ENCODE measurements at regions not wholly inside any gene's neighbourhood (a gene's known extent, or its start where the extent isn't known, plus 50 kb on each side); places are given as distances from the start of the nearest gene placed in this dataset.

DNA sequence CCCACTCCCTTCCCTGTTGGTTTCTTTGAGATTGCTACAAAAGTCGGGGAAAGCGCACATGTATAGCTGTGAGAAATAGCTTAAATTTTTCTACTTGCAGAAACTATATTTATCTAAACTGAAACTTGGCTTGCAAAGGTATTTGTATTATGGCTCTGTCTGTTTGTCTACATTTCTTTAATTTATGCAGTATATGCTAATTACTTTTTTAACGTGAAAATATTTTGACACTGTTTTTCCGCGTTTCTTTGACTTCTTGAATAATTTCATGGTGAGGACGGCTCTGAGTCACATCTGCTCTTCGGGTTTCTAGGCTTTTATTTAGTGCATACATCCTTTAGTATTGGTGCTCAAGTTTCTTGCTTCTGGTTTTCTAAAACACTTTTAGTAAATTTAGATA lies 182.1 kb upstream of the ZRANB2 start:
- DNase-seq, result no peak

DNA sequence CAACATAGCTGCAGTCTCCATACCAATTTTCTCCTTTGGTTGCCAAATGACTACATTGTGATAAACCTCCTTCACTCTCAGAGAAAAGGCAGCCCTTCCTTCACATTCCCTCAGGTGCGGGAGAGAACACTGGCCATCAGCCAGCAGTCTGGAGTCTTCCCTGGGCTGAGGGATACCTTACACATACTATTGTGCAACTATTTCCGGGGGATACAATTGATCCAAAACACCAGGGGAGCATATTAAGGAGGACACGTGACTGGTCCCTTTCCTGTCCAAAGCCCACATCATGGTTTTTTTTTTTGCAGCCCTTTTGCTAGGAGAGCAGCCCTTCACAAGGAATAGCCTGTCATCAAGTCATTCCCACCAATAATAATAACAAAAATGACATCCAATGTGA lies 172.1 kb upstream of the ZRANB2 start:
- no peak for DNase-seq

DNA sequence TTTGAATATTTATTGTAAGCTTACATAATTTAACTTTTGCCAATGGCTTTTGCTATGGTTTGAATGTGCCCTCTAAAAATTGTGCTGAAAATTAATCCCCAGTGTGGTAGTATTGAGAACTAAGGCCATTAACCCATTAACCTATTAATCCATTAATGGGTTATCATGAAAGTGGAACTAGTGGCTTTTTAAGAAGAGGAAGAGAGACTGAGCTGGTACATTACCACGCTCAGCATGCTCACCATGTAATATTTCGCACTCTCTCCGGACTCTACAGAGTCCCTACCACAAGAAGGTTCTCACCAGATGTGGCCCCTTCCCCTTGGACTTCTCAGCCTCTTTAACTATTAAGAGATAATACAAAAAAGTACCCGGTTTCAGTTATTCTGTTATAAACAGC lies 164.4 kb upstream of the ZRANB2 start:
- no peak for DNase-seq

DNA sequence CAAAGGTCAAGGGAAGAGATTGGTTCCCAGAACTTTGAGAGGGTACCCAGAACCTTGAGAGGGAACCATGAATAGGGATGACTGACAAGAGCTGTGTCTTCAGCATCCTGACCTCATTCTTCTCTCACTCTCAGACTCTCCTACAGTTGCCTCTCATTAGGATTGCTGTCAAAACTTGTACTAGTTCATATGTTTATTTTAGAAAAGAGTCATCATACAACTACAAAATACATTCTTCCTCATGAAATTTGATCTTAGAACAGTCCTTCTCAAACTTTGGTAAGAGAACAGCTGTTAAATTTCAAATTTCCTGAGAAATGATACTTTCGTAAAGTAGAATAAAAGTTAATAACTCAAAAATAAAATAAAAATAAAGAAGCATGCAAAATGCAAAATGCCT lies 161.4 kb upstream of the ZRANB2 start:
- no peak for DNase-seq

DNA sequence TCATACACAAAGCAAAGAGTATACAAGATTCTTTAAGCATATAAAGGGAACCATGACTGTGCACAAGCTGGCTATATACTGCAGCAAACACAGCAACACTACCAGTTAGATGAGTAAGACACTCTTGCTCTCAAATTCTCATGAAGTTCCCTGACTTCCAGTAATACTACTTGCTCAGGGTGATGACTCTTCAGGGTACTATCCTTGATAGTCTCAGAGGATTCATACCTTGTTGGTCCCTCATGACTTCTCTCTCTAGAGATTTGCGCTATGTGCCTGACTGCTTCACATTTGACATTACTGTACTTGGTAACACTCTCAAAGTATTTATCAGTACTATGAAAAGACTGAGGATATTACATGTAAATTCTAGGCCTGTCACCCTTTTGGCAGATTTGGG lies 159.8 kb upstream of the ZRANB2 start:
- no peak for DNase-seq

DNA sequence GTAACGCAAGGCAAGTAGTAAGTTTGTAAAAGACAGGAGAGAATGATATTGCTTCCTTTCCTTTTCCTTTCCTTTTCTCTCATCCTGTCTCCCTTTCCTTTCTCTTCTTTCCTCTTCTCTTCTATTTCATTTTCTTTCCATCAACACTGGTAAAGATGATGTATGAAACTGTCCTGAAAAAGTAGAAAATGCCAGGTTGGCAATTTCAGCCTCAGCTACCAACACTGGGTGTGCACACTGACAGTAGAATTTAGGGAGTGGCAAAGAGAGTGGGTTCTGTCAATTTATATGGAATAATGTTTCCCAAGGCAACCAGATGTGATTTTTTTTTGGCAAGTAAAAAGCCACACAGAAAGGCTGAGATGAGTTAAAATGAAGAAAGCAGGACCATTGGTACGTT lies 155.7 kb upstream of the ZRANB2 start:
- DNase-seq, result no peak

DNA sequence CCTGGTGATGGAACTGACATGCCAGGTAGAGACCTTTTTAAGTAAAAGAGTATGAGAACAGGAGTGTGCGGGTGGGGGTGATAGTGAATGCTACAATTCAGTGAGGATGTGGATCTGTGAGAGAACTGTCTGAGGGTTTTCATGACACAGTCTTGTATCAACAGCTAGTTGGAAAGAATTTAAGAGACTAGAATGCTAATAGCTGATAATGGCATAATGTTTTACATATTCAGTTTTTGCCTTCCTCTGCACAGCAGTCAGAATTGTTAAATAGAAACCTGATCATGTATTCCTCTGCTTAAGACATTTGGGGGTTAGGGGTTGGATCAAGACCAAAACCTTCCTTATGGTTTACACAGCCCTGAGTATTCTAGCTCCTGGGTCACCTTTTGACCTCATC lies 152.8 kb upstream of the ZRANB2 start:
- DNase-seq, result no peak

DNA sequence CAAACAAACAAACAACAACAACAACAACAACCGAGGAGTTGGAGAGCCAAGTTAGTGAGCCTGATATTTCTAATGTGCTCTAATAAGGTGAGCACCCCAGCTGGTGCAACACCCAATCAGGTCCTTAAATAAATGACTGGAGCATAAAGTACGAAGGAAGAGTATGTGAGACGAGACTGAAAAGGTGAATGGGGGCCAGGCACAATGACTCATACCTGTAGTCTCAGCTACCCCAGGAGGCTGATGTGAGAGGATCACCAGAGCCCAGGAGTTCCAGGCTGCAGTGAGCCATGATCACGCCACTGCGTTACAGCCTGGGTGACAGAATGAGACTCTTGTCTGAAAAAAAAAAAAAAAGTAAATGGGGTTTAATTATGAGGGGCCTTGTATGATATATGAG lies 152.0 kb upstream of the ZRANB2 start:
- DNase-seq, result no peak

DNA sequence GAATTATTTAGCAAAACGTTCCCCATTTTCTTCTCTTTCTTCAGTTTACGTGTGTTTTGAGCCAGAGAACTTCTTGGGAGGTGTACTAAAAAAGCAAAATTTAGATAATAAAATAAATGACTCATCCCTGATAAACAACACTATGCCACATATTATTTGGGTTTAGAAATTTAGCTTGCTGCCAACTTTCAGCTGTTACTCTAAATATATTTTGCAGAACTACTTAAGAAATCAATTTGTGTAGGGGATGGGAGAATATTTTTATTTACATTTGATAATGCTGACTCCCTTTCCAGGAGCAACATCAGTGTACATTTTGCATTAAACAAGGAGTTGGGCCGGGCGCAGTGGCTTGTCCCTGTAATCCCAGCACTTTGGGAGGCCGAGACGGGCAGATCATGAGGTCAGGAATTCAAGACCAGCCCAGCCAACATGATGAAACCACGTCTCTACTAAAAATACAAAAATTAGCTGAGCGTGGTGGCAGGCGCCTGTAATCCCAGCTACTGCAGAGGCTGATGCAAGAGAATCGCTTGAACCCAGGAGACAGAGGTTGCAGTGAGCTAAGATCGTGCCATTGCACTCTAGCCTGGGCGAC lies 151.4 kb upstream of the ZRANB2 start:
- no peak for DNase-seq

DNA sequence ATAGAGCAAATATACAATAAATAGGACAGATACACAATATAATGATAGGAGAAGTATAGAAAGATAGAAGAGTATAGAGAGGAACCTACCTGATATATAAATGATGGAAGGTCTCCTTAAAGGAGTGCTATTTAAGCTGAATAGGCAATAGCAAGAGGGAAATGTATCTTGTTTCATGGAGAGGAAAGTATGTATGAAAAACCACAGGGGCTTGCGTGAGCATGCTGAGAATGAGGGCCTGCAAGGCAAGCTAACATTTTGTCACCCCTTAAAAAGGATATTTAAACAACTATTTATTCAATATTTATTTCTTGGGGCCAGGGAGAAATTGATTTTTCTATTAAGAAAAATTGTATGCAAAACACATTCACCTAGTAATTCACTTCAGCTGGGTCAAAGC lies 150.9 kb upstream of the ZRANB2 start:
- DNase-seq, result no peak

DNA sequence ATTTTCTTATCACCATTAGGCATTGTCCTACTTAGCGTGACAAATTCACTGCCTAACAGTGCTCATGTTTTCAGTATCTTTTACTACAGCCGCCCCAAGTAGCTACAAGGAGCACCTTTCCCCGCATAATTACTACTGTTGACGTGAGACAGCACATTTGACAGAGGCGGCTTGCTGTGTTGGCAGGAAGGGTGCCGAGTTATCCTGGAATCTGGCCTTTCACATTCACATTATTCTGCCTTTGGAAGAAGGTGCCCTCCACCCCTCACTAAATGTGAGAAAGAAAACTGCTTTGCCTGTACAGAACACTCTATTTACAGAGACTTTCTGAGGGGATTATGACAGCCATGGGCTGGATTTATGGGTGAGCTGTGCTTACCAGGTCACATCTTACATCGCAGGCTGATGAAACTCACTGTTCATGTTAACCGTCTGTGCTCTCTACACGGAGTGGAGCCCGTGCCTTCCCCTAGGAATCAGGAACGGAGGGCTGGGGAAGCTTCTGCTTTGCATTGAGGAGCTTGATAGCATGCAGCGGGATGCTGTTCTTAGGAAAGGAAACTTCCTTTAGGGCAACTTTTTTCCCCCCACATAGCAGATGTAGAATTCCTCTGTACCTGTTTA lies 148.0 kb upstream of the ZRANB2 start:
- no peak for DNase-seq

DNA sequence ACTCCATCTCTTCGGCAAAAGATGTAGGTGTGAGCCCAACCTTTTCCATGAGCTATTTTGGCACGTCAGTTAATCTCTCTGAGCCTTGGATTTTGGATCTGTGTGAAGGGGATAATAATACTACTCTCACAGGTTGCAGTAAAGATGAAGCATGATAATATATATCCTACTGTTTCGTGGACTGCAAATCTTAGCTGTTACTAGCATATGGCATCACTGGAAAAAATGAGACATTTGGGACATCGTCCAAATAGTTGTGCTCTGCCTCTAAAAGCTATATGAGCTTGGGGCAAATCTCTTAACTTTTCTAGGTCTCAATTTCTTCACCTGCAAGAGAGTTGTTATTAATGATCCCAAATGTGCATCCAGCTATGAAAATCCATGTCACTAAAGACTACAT lies 147.4 kb upstream of the ZRANB2 start:
- DNase-seq, result no peak

DNA sequence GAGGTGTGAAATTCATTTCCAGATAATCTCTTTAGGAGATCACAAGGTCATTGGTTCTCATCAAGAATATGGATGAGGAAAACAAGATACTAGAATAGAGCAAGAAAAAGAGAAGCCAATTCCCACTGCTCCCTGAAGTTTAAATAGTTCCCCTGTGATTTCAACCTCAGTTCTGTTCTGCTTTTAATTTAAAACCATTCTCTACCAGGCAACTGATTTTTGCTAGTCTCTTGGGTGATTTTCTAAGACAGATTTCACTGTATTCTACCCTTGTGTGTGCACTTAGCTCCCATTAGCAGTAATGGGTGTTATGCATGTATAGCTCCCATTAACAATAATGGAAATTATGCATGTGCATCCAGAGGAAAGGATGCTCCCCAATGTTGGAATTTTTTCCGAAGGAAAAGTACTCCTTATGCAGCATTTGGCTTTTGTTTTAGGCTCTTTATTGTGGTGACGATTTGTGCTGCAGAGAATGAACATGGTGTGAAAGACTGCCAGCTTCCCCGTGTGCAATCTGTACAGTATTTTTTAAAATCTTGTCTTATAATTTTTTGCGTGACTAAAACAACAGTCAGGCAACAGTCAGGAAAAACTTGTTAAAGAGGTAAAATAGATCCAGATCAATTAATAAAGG lies 144.0 kb upstream of the ZRANB2 start:
- no peak for DNase-seq

DNA sequence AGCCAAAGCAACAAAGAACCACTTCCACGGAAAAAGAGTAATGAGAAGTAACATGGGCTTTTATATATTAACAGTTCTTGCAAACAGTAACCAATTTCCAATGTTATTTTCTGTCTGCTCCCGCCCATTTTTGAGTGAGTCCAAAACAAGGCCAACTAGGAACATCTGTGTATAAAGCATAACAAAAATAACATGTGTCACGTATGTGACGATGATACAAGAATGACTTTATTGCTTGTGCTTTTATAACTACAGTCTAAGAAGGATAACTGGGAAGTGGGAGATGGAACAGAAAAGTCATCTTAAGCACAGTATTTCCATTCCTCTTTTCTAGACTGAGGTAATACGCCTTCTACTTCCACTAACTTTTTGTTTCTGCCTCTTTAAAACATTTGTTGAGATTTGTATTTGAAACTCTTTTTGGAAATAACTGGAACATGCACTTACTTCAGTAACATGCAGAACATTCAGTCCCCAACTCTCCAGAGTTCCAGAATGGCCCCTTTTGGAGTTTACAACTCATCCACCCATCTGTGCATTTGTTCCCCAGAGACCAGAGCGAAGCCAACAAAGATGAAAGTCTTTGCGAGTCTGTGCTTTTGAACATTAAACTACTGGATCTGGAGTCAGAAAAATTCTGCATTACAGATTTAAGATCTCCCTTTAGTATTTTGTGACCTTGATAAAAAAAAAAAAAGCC lies 143.0 kb upstream of the ZRANB2 start:
- DNase-seq, result no peak

DNA sequence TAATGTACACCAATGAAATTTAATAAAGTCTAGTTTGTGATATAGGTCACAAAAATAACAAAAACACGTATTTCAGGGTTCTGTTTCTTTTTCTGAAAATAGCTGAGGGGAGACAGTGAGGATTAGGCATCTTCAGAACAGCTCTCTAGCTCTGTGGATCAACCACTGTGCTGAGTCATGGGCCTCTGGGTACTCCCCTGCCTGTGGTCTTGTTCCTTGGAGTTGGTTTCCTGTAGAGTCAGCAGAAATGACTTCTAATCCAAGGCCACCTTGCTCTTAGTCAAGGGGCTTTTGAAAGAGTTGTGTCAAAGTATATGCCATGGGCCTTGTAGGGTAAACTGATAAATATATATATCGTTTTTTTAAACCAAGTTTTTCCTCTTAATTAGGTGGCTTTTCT lies 141.8 kb upstream of the ZRANB2 start:
- no peak for DNase-seq

DNA sequence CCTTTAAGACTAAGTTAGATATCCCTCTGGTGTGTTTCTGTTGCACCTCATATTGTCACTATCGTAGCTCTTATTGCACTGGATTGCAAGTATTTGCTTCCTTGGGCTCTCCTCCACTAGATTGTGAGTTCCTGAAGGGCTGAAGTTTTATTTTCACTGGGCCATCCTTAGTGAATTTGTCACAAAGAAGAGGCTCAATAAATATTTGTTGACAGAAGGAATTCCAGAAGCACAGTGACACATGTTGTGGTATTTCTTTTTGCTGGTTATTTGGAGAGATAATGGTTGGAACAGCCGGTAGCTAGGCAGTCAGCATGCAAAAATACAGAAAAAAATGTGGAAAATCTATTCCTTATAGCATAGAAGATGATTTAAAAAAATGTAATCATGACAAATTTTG lies 129.9 kb upstream of the ZRANB2 start:
- DNase-seq, result no peak

DNA sequence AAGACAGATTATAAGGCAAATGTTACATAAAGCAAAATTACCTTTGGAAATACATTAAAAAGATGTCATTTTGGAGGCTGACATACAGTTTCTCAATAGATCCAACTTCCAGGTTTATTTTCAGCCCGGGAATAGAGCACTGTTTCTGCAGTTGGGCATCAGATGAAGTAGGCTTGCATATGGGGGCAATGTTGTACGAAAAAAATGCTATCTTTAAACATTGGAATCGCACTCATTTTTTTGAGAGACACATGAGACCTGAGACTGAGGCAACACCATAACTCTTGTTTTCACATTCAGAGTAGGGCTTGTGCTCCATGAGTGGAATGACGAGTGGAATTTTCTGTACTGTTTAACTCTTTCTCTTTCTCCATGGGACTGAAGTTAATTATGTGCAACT lies 122.4 kb upstream of the ZRANB2 start:
- no peak for DNase-seq

DNA sequence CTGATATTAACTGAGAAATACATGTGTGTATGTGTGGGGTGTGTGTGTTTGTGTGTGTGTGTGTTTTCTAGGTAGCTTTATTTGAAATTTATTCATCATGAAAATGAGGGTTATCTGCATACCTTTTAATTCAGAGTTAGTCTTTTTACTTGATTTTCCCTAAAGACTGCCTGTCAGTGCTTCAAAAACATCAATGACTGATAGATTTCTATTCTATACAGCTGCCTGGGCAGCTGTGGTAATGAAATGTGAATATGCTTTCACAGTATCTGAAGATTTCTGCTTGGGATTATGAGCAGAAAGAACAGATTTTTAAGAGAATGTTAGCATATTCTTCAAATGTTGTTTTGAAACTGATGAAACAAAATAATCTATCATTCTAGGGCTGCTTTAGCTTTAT lies 119.7 kb upstream of the ZRANB2 start:
- no peak for DNase-seq

DNA sequence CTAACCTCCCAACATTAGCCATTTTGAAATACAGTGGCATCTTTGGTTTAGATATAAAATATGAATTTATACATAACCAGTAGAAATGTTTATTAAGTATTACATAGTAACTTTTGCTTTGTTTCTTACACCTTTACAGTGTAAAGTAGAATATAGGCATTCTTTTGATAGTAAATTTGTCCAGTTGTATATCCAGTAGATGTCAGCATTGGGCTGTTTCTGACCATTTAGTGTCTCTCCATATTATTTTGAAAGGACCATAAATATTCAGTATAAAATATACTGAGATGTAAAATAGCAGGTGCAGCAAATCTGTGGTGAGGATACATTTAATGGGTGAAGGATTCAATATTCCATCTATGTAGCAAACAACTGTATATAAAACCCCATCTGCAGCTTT lies 115.8 kb upstream of the ZRANB2 start:
- DNase-seq, result peak; percentile 7

DNA sequence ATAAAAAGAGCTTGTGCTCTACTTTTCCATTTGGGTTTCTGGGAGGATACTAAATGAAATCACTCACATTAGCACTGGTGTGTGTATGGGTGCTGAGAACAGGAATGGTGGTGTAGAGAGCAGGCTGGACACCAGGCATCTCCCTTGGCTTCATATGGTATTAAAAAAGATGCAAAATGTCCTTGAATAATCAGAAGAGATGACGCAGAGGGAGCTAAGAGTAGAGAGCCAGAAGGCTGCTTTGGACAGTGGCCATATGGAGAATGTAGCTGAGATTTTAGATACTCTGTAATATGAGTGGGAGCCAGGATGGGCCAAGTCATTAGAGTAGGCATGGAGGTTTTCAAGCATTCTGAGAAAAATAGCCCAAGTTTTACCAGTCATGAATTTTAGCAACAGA lies 112.3 kb upstream of the ZRANB2 start:
- no peak for DNase-seq

DNA sequence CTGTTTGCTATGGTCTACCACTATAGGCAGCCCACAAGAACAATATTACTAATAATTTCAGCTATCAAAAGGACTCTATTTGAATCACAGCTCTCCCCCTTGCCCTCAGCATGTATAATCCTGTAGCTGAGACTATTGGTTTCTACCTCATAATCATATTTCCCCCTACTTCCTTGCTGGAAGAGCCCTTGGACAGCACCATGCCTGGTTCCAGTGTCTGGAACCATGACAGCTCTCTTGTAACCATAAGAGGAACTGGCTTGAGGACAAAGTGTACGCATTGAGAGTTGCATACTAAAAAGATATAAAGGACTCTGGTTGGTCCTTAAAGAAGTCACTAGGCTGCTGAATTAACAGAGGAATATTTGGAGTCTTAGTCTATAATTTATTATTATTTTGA lies 110.7 kb upstream of the ZRANB2 start:
- DNase-seq, result no peak

DNA sequence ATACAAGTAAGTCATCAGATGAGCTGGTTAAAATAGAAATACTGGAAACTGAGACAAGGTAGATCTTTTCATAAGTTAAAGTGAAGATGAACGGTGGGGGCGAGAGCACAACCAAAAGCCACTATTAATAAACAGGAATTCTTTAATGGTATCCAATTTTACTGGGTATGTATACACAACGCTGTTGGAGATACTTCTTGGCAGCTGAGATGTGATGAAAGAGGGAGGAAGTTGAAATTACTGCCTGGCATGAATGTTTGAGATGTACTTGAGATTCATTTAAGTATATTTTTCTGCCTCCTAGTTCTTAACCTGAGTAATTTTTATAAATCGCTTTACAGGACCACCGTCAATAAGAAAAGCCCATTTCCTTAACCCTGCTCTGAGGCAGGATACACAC lies 110.0 kb upstream of the ZRANB2 start:
- no peak for DNase-seq

DNA sequence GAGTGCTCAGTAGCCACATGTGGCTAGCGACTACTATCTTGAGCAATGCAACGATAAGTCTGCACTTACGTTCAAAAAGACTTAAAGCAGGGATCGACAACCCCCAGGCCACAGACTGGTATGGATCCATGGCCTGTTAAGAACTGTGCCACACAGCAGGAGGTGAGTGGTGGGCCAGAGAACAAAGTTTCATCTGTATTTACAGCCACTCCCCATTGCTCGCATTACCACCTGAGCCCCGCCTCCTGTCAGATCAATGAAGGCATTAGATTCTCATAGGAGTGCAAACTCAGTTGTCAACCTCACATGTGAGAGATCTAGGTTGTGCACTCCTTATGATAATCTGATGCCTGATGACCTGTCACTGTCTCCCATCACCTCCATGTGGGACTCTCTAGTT lies 103.6 kb upstream of the ZRANB2 start:
- DNase-seq, result no peak

DNA sequence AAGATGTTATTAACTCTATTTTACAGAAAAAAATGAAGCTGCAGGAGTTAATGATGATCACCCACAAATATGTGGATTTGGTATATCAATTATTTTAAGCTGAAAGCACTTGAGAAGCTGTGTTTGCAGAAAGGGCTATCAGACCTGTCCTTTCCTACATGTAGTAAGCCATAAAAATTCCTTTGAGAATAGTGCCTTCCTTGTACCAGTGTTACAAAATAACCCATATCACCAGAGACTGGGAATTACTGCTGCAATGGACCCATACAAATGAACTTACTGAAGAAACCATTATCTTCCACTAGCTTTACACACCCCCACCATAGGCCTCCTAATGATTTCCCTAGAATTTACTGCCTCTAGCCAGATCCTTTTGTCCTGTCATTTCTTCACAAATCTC lies 99.2 kb upstream of the ZRANB2 start:
- no peak for DNase-seq
